ENCODE measurements at regions not wholly inside any gene's neighbourhood (a gene's known extent, or its start where the extent isn't known, plus 50 kb on each side); places are given as distances from the start of the nearest gene placed in this dataset.

DNA sequence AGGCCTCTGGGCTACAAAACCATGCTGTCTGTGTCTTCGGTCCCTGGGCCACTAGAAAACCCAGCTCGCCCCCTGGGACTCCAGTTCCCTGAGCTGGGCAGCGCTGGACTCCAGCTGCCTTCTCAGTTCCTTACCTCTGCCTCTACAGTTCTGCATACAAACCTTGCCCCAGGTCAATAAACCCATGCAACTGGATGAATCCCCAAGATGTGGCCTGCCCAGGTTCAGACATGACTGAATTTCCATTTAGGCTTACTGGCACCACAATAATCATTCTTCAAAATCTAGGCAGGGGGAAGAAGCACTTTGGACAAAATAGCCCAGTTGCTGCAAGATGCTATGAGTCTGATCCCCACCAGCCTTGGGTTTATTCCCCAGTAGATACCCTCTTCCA is 159.5 kb downstream of the RRAGC start:
- no peak overlapping the region for H3K4me3 ChIP-seq (ENCODE audit: low read depth, low read length)
- TF ChIP-seq, protein P1, sequence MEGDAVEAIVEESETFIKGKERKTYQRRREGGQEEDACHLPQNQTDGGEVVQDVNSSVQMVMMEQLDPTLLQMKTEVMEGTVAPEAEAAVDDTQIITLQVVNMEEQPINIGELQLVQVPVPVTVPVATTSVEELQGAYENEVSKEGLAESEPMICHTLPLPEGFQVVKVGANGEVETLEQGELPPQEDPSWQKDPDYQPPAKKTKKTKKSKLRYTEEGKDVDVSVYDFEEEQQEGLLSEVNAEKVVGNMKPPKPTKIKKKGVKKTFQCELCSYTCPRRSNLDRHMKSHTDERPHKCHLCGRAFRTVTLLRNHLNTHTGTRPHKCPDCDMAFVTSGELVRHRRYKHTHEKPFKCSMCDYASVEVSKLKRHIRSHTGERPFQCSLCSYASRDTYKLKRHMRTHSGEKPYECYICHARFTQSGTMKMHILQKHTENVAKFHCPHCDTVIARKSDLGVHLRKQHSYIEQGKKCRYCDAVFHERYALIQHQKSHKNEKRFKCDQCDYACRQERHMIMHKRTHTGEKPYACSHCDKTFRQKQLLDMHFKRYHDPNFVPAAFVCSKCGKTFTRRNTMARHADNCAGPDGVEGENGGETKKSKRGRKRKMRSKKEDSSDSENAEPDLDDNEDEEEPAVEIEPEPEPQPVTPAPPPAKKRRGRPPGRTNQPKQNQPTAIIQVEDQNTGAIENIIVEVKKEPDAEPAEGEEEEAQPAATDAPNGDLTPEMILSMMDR (IDR thresholded peaks at IDR 0.05; ENCODE audit: insufficient read depth, low read depth, low read length) = no peak
- no peak for DNase-seq (ENCODE audit: low read depth)

GRCh38 chr1:38699330-38700076 is 160.1 kb downstream of the RRAGC start:
- no peak overlapping the region for H3K4me3 ChIP-seq (ENCODE audit: low read depth, low read length)
- TF ChIP-seq, protein P1 (IDR thresholded peaks at IDR 0.05; ENCODE audit: insufficient read depth, low read depth, low read length) = no peak
- DNase-seq (ENCODE audit: low read depth) = no peak

GRCh38 chr1:38697387-38697786 is 162.2 kb downstream of the RRAGC start:
- no peak for DNase-seq (ENCODE audit: low read depth)
- no peak overlapping the region for H3K4me3 ChIP-seq (ENCODE audit: low read depth, low read length)
- TF ChIP-seq, protein P1 (IDR thresholded peaks at IDR 0.05; ENCODE audit: insufficient read depth, low read depth, low read length) = no peak

DNA sequence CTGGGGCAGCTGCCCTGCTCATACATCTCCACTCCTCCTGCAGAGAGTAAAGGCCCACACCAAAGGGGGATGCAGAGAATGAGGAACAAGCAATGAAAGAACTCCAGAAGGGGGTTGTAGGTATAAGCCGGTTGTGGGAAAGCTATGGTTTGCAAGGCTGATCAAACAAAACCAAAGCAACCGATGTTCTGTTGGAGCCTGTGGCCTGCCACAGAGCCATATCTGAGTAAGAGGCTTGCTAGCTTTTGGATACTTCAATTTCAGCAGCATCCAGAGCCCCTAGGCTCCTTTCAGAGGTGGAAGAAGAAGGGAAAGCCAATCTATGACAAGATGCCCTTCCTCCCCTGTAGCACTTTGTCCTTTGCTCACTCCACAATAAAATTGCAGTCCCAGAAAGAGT is 163.2 kb downstream of the RRAGC start:
- DNase-seq (ENCODE audit: low read depth) = no peak
- TF ChIP-seq, protein P1 (IDR thresholded peaks at IDR 0.05; ENCODE audit: insufficient read depth, low read depth, low read length) = no peak
- no peak overlapping the region for H3K4me3 ChIP-seq (ENCODE audit: low read depth, low read length)

- TF ChIP-seq, protein P1 (IDR thresholded peaks at IDR 0.05; ENCODE audit: insufficient read depth, low read depth, low read length) = no peak
- H3K4me3 ChIP-seq (ENCODE audit: low read depth, low read length) = no peak overlapping the region
- no peak for DNase-seq (ENCODE audit: low read depth)
Measured at GRCh38 chr1:38693759-38694158, 165.8 kb downstream of the RRAGC start.

DNA sequence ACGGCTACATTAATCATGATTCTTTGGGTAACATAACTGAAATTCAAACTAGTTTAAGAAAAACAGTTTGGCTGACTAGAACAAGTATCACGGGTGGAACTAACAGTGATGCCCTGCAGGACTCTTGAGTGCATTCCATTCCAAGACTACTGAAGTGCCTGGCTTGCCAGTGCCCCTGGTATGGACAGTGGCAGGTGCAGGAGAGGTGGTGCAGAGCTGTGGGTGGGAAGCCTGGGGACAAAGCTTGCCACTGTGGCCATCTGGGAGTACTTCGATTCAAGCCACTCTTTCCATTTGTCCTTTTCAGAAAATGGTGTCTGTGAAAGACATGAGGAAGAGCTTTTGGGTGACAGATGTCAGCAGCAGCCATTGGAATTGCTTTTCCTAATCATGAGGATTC is 166.5 kb downstream of the RRAGC start:
- no peak overlapping the region for H3K4me3 ChIP-seq (ENCODE audit: low read depth, low read length)
- DNase-seq (ENCODE audit: low read depth) = no peak
- TF ChIP-seq, protein P1 (IDR thresholded peaks at IDR 0.05; ENCODE audit: insufficient read depth, low read depth, low read length) = no peak

Measured in fibroblast of villous mesenchyme (primary cell).